GM18520 (cell line): ENCODE measurements at regions not wholly inside any gene's neighbourhood (a gene's known extent, or its start where the extent isn't known, plus 50 kb on each side); places are given as distances from the start of the nearest gene placed in this dataset.
"Not testable (repeated sequence)": the region's sequence is repeated elsewhere in the genome, so short reads cannot be mapped to it uniquely, and the experiment has no call there.

Experiments used
- ATAC-seq: cut with Tn5 transposase; IDR thresholded peaks from one replicate; pipeline ENCODE4 v1.9.1; 2021; ENCODE audit not compliant: unreplicated experiment

- ATAC-seq, result no peak
These were observed 124.1 kb downstream of the C9orf152 start for GRCh38 chr9:110083866-110084265.

GRCh38 chr9:110086537-110086936 lies 121.4 kb downstream of the C9orf152 start:
- ATAC-seq, result no peak

GRCh38 chr9:110087605-110088004 lies 120.4 kb downstream of the C9orf152 start:
- ATAC-seq, result no peak

GRCh38 chr9:110088099-110088498 lies 119.9 kb downstream of the C9orf152 start:
- ATAC-seq, result no peak

- ATAC-seq, result no peak
These were observed 118.1 kb downstream of the C9orf152 start for GRCh38 chr9:110089681-110090370.

- ATAC-seq, result no peak
These were observed 115.2 kb downstream of the C9orf152 start for GRCh38 chr9:110092792-110093191.

GRCh38 chr9:110093417-110093816 lies 114.5 kb downstream of the C9orf152 start:
- no peak for ATAC-seq

GRCh38 chr9:110093871-110094270 lies 114.1 kb downstream of the C9orf152 start:
- no peak for ATAC-seq

GRCh38 chr9:110095161-110095595 lies 112.8 kb downstream of the C9orf152 start:
- no peak for ATAC-seq

- ATAC-seq, result no peak
These were observed 112.2 kb downstream of the C9orf152 start for GRCh38 chr9:110095776-110096175.

- ATAC-seq, result not testable (repeated sequence)
These were observed 111.3 kb downstream of the C9orf152 start for GRCh38 chr9:110096674-110097073.

GRCh38 chr9:110099236-110100095 lies 108.5 kb downstream of the C9orf152 start:
- no peak for ATAC-seq

GRCh38 chr9:110101531-110102161 lies 106.3 kb downstream of the C9orf152 start:
- peak; percentile 72 for ATAC-seq

- ATAC-seq, result no peak
These were observed 104.7 kb downstream of the C9orf152 start for GRCh38 chr9:110103257-110103656.

- no peak for ATAC-seq
These were observed 103.6 kb downstream of the C9orf152 start for GRCh38 chr9:110104261-110104809.

GRCh38 chr9:110105107-110105506 lies 102.9 kb downstream of the C9orf152 start:
- no peak for ATAC-seq

GRCh38 chr9:110106661-110107060 lies 101.3 kb downstream of the C9orf152 start:
- ATAC-seq, result no peak

GRCh38 chr9:110109333-110110092 lies 98.4 kb downstream of the C9orf152 start:
- ATAC-seq, result no peak

GRCh38 chr9:110110154-110110553 lies 97.8 kb downstream of the C9orf152 start:
- ATAC-seq, result peak; percentile 79

- ATAC-seq, result no peak
These were observed 96.1 kb downstream of the C9orf152 start for GRCh38 chr9:110111868-110112267.

- ATAC-seq, result no peak
These were observed 95.2 kb downstream of the C9orf152 start for GRCh38 chr9:110112792-110113191.
